Endothelial cell of umbilical vein (primary cell): ENCODE measurements at regions not wholly inside any gene's neighbourhood (a gene's known extent, or its start where the extent isn't known, plus 50 kb on each side); places are given as distances from the start of the nearest gene placed in this dataset.

Source experiments
- BruUV-seq: library from RNA; stranded (reverse); fragments of 400-500 nt; replicated peaks from 2 replicates; lab custom pipeline; 2021; lab: Mats Ljungman, UMichigan
- CTCF ChIA-PET: fragments of 300-600, 350-600 bp; sonication (Branson Sonifier 250); formaldehyde crosslinking; loops from one replicate; lab custom pipeline; 2021; ENCODE audit warnings: antibody characterized with exemption, inconsistent platforms; lab: Charles Lee
- POLR2A ChIA-PET: fragments of 300-600, 350-600 bp; sonication (Branson Sonifier 250); formaldehyde crosslinking; loops from one replicate; lab custom pipeline; 2021; ENCODE audit warnings: antibody characterized with exemption, inconsistent platforms; lab: Charles Lee
- DNase-seq: peaks from one replicate; pipeline ENCODE4 v3.0.0-alpha.2; 2011; ENCODE audit warnings: low read depth, low spot score
- FAIRE-seq: peaks from 2 replicates; lab custom pipeline; 2011; peaks lifted over from hg19 to GRCh38; lab: Jason Lieb, UNC
- H2AFZ ChIP-seq: 2 replicates; pipeline ENCODE4 v1.6.0; 2012; ENCODE audit warnings: low read depth, low read length, control low read depth, inconsistent platforms
- H3K27ac ChIP-seq: 2 replicates; pipeline ENCODE4 v1.5.1; 2011; ENCODE audit warnings: low read depth, mild to moderate bottlenecking, control low read depth, low read length, moderate library complexity; ENCODE audit not compliant: insufficient read depth
- H3K27me3 ChIP-seq, 2 experiments: 2 replicates each; pipeline versions ENCODE4 v1.6.0 to v1.6.1; 2011; ENCODE audit warnings: low read length in 2 of 2, mixed read lengths in 1 of 2; ENCODE audit not compliant: control insufficient read depth in 2 of 2, insufficient read depth in 2 of 2
- H3K36me3 ChIP-seq, 2 experiments: 2 replicates in 1 of 2; 3 replicates in 1 of 2; pipeline ENCODE4 v1.5.1; 2011; ENCODE audit warnings: low read length in 2 of 2, mild to moderate bottlenecking in 1 of 2, moderate library complexity in 1 of 2; ENCODE audit not compliant: control insufficient read depth in 2 of 2, insufficient read depth in 2 of 2; ENCODE audit errors: extremely low read depth in 1 of 2
- H3K4me1 ChIP-seq: 3 replicates; pipeline ENCODE4 v1.5.1; 2011; ENCODE audit warnings: mild to moderate bottlenecking, low read length; ENCODE audit not compliant: control insufficient read depth, insufficient read depth; ENCODE audit errors: extremely low read depth
- H3K4me2 ChIP-seq: 2 replicates; pipeline ENCODE4 v1.6.1; 2011; ENCODE audit warnings: low read length, control low read depth, mixed read lengths; ENCODE audit not compliant: insufficient read depth
- H3K4me3 ChIP-seq, 3 experiments: fragments of 200-600 bp in 1 of 3; sonication (generic), shearing (Covaris generic) in 1 of 3; replicated peaks in 1 of 3; 2 replicates each; pipeline ENCODE4 v1.5.1; 2011 to 2016; ENCODE audit warnings: control low read depth in 3 of 3, low read length in 3 of 3, mild to moderate bottlenecking in 2 of 3, inconsistent platforms in 1 of 3, low read depth in 1 of 3, moderate library complexity in 1 of 3; ENCODE audit not compliant: insufficient read depth in 1 of 3
- H3K79me2 ChIP-seq: 2 replicates; pipeline ENCODE4 v1.6.0; 2012; ENCODE audit warnings: low read length, inconsistent platforms; ENCODE audit not compliant: control insufficient read depth, insufficient read depth
- H3K9ac ChIP-seq: replicated peaks from 2 replicates; pipeline ENCODE3; 2011; ENCODE audit warnings: low read length, control low read depth; ENCODE audit not compliant: insufficient read depth; ENCODE audit errors: extremely low read depth
- H3K9me1 ChIP-seq: replicated peaks from 3 replicates; pipeline ENCODE4 v1.6.0; 2011; ENCODE audit warnings: mild to moderate bottlenecking, low read length; ENCODE audit not compliant: control insufficient read depth, insufficient read depth; ENCODE audit errors: extremely low read depth
- H3K9me3 ChIP-seq: replicated peaks from 2 replicates; pipeline ENCODE4 v1.5.1; 2012; ENCODE audit warnings: low read length, inconsistent platforms; ENCODE audit not compliant: control insufficient read depth, insufficient read depth
- H4K20me1 ChIP-seq: replicated peaks from 2 replicates; pipeline ENCODE3; 2011; ENCODE audit warnings: mild to moderate bottlenecking, low read length; ENCODE audit not compliant: control insufficient read depth, insufficient read depth; ENCODE audit errors: extremely low read depth
- CTCF ChIP-seq, 2 donors: IDR thresholded peaks; 1 replicate in 1 of 2; 2 replicates in 1 of 2; pipeline ENCODE4 v1.5.1; 2011; ENCODE audit warnings: low read length in 2 of 2, mild to moderate bottlenecking in 2 of 2, moderate library complexity in 2 of 2, control low read depth in 1 of 2, inconsistent platforms in 1 of 2, low read depth in 1 of 2; ENCODE audit not compliant: insufficient read depth in 1 of 2; ENCODE audit errors: extremely low read depth in 1 of 2
- EZH2 ChIP-seq: IDR thresholded peaks from 2 replicates; pipeline ENCODE4 v1.6.1; 2012; ENCODE audit warnings: borderline replicate concordance, low read depth, mild to moderate bottlenecking, moderate library complexity, low read length, inconsistent platforms; ENCODE audit not compliant: severe bottlenecking
- FOS ChIP-seq: IDR thresholded peaks from 2 replicates; pipeline ENCODE4 v1.6.1; 2011; ENCODE audit warnings: mild to moderate bottlenecking, low read length, moderate library complexity, borderline replicate concordance; ENCODE audit not compliant: insufficient read depth
- GATA2 ChIP-seq: IDR thresholded peaks from 2 replicates; pipeline ENCODE4 v1.7.0; 2011; ENCODE audit warnings: low read depth, mild to moderate bottlenecking, moderate library complexity, mixed read lengths, low read length; ENCODE audit not compliant: insufficient read length, insufficient read depth
- JUN ChIP-seq: IDR thresholded peaks from 2 replicates; pipeline ENCODE4 v1.6.1; 2011; ENCODE audit warnings: borderline replicate concordance, low read depth; ENCODE audit not compliant: insufficient read length, insufficient read depth
- MAX ChIP-seq: IDR thresholded peaks from 2 replicates; pipeline ENCODE4 v1.6.1; 2011; ENCODE audit not compliant: insufficient read depth, insufficient read length
- MYC ChIP-seq: IDR thresholded peaks from one replicate; pipeline ENCODE4 v1.6.1; 2011; ENCODE audit warnings: mild to moderate bottlenecking, low read depth, low read length
- POLR2A ChIP-seq: IDR thresholded peaks from 2 replicates; pipeline ENCODE4 v1.6.1; 2012; ENCODE audit warnings: low read depth, mild to moderate bottlenecking, control low read depth, low read length
- POLR2AphosphoS5 ChIP-seq: IDR thresholded peaks from 2 replicates; pipeline ENCODE4 v1.6.1; 2012; ENCODE audit warnings: low read depth, mild to moderate bottlenecking, control low read depth, low read length, moderate library complexity; ENCODE audit not compliant: insufficient read depth
- dilution Hi-C: fragments of 300-500 bp; cut with MboI; formaldehyde crosslinking; loops from one replicate; pipeline ENCODE4 v1.15.0; 2019; ENCODE audit warnings: low sequenced_read_pairs; ENCODE audit not compliant: extremely low pct_ligation_motif_present
- intact Hi-C: fragments of 100-400 bp; cut with micrococcal nuclease; formaldehyde crosslinking; loops from one replicate; pipeline ENCODE4 v1.10.0; 2022

- H3K79me2 ChIP-seq = no peaks in the 10 kb centered on the region
- CTCF ChIA-PET = interaction anchor here (0.7 to 1.0 kb wide), 2 partner anchors 22 to 41 kb away, joined by 3 to 4 read pairs; no protein-coding TSS in a partner anchor
- FAIRE-seq = no peak
- no peak overlapping the region for H3K4me2 ChIP-seq
- no peak overlapping the region for H2AFZ ChIP-seq
- POLR2A ChIA-PET = no interaction called here
- DNase-seq = no peak
- no peaks in the 10 kb centered on the region for H3K9me3 ChIP-seq
- no peak overlapping the region for H3K4me3 ChIP-seq
- TF ChIP-seq MAX (no peak), GATA2 (no peak), MYC (no peak), JUN (no peak), CTCF (IDR thresholded peaks at IDR 0.05; ENCODE audit: extremely low read depth in 1 of 2, insufficient read depth in 1 of 2, low read depth in 1 of 2, low read length in 2 of 2) (no peak), EZH2 (no peak), POLR2A (no peak), FOS (no peak), POLR2AphosphoS5 (no peak)
- no peaks in the 10 kb centered on the region for H4K20me1 ChIP-seq
- no peaks in the 10 kb centered on the region for H3K27me3 ChIP-seq
- intact Hi-C loops = no loop called here
- no peak overlapping the region for H3K9ac ChIP-seq
- H3K36me3 ChIP-seq = no peaks in the 10 kb centered on the region
- H3K9me1 ChIP-seq = no peaks in the 10 kb centered on the region
- H3K4me1 ChIP-seq = no peaks in the 10 kb centered on the region
- no peak overlapping the region for H3K27ac ChIP-seq
- dilution Hi-C loops = no loop called here
- BruUV-seq = no TSS peak
These were observed 192.7 kb upstream of the NFIA start for GRCh38 chr1:60889709-60890108.
